GM13976 (cell line): ENCODE measurements at regions not wholly inside any gene's neighbourhood (a gene's known extent, or its start where the extent isn't known, plus 50 kb on each side); places are given as distances from the start of the nearest gene placed in this dataset.

Source experiments
- DNase-seq: peaks from one replicate; pipeline ENCODE4 v3.0.0; 2012; ENCODE audit warnings: low spot score
- in situ Hi-C: fragments of 300-500 bp; cut with MboI; formaldehyde crosslinking; loops from one replicate; pipeline ENCODE4 v1.12.0; 2022; ENCODE audit warnings: low sequenced_read_pairs, mixed read lengths, inconsistent platforms; ENCODE audit not compliant: unreplicated experiment
- TF ChIP-seq, protein P1 (sequence below): IDR thresholded peaks from 2 replicates; pipeline ENCODE4 v1.5.1; 2012; ENCODE audit warnings: borderline replicate concordance, mild to moderate bottlenecking; ENCODE audit not compliant: insufficient read depth; ENCODE audit errors: extremely low read depth, missing control alignments, control extremely low read depth

GRCh38 chr2:103285354-103285753 is 523.5 kb downstream of the TMEM182 start:
- TF ChIP-seq, protein P1, sequence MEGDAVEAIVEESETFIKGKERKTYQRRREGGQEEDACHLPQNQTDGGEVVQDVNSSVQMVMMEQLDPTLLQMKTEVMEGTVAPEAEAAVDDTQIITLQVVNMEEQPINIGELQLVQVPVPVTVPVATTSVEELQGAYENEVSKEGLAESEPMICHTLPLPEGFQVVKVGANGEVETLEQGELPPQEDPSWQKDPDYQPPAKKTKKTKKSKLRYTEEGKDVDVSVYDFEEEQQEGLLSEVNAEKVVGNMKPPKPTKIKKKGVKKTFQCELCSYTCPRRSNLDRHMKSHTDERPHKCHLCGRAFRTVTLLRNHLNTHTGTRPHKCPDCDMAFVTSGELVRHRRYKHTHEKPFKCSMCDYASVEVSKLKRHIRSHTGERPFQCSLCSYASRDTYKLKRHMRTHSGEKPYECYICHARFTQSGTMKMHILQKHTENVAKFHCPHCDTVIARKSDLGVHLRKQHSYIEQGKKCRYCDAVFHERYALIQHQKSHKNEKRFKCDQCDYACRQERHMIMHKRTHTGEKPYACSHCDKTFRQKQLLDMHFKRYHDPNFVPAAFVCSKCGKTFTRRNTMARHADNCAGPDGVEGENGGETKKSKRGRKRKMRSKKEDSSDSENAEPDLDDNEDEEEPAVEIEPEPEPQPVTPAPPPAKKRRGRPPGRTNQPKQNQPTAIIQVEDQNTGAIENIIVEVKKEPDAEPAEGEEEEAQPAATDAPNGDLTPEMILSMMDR, result no peak
- DNase-seq, result no peak
- in situ Hi-C loops, result no loop called here

DNA sequence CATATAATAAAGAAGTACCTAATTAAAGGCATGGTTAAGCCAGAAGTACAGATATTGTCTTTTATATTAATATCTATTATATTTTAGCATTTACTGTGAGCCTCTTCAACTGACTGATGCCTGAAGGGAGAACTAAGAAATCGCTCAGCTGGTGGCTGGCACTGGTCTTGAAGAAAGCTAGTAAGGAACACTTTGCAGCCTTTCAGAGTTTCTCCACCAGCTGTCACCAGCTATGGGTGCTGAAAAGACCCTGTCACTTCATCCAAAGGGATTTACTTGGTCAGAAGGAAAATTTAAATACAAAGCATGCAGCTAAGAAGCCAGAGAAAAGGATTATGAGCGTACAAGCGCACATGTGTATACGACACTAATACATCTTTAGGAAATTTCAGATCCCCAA is 525.9 kb downstream of the TMEM182 start:
- DNase-seq, result no peak
- TF ChIP-seq, protein P1, result no peak
- in situ Hi-C loops, result no loop called here

DNA sequence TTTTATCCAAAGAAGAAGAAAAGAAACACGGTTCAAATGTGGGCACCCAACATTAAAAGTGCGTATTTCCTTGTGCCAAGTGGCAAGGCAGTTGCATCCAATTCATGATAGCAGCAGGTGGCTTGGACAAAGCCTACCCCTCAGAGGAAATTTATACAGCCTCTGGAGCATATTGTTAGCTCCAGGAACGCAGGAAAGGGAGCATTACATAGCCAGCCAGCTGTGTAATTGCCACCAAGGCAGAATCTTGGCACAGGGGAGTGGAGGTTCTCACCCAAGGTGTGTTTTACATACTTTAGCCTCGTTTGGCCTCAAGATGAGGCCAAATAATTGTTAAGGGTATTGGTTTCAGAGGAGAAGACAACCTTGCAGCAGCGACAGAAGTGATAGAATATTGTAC is 526.9 kb downstream of the TMEM182 start:
- TF ChIP-seq, protein P1, result no peak
- no peak for DNase-seq

GRCh38 chr2:103289105-103289725 is 527.4 kb downstream of the TMEM182 start:
- in situ Hi-C loops, result no loop called here

More for the DNA sequence above, 526.9 kb downstream of the TMEM182 start:
- in situ Hi-C loops, result no loop called here

DNA sequence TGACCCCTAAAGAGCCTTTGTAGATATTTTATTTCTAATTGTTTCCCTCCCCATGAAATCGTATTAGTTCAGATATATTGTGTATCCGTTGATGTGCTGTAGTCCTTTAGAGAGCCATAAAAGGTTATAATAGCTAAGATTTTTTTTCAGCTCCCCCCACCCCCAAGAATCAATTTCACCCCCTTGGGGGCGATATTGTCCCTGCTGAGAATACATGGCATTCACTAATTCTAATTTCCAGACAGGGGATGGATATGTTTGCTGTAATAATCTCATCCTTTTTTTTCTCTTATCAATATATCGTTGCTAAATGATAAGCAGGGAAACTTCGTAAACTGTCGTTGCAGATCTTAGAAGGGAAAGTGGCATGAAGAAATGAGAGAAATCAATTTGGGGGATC is 530.7 kb downstream of the TMEM182 start:
- in situ Hi-C loops, result no loop called here
- TF ChIP-seq, protein P1, result no peak
- no peak for DNase-seq

More at GRCh38 chr2:103289105-103289725, 527.4 kb downstream of the TMEM182 start:
- DNase-seq, result no peak
- TF ChIP-seq, protein P1, result no peak

GRCh38 chr2:103293067-103293741 is 531.4 kb downstream of the TMEM182 start:
- TF ChIP-seq, protein P1, result no peak
- in situ Hi-C loops, result no loop called here
- DNase-seq, result no peak
